Uterus (tissue), 3 donors: ENCODE measurements at regions not wholly inside any gene's neighbourhood (a gene's known extent, or its start where the extent isn't known, plus 50 kb on each side); places are given as distances from the start of the nearest gene placed in this dataset.
"Not testable (repeated sequence)": the region's sequence is repeated elsewhere in the genome, so short reads cannot be mapped to it uniquely, and the experiment has no call there.

Source experiments
- DNase-seq, 2 donors: peaks; one replicate each; pipeline ENCODE4 v3.0.0-alpha.2; 2019 to 2020
- H3K27ac ChIP-seq, 2 donors: fragments of 200-600 bp; sonication (generic); 1 replicate in 1 of 2; 2 replicates in 1 of 2; pipeline ENCODE4 v1.5.1; 2016 to 2018
- H3K27me3 ChIP-seq, 2 donors: fragments of 200-600 bp; sonication (generic); one replicate each; pipeline ENCODE4 v1.5.1; 2018 to 2019; ENCODE audit warnings: control low read depth in 1 of 2
- H3K36me3 ChIP-seq, 2 donors: fragments of 200-600 bp; sonication (generic); one replicate each; pipeline ENCODE4 v1.5.1; 2019; ENCODE audit warnings: control low read depth in 1 of 2
- H3K4me1 ChIP-seq, 2 donors: fragments of 200-600 bp; sonication (generic); one replicate each; pipeline ENCODE4 v1.5.1; 2018 to 2019; ENCODE audit warnings: control low read depth in 1 of 2
- H3K4me3 ChIP-seq, 2 donors: fragments of 200-600 bp; sonication (generic); 1 replicate in 1 of 2; 2 replicates in 1 of 2; pipeline ENCODE4 v1.5.1; 2018 to 2019; ENCODE audit warnings: mild to moderate bottlenecking in 1 of 2
- H3K9me3 ChIP-seq, 2 donors: fragments of 200-600 bp; sonication (generic); one replicate each; pipeline ENCODE4 v1.5.1; 2019; ENCODE audit warnings: control low read depth in 1 of 2
- CTCF ChIP-seq, 4 experiments: fragments of 200-600 bp in 2 of 4; fragments of 450-650 bp in 2 of 4; sonication (generic) in 2 of 4; IDR thresholded peaks; one replicate each; pipeline ENCODE4 v1.5.1; 2016 to 2019; ENCODE audit warnings: antibody characterized with exemption in 4 of 4, mild to moderate bottlenecking in 2 of 4, moderate library complexity in 1 of 4
- POLR2A ChIP-seq, 2 donors: fragments of 450-650 bp; IDR thresholded peaks; one replicate each; pipeline ENCODE4 v1.6.1; 2016; ENCODE audit warnings: antibody characterized with exemption in 2 of 2, mild to moderate bottlenecking in 1 of 2, moderate library complexity in 1 of 2
- intact Hi-C: fragments of 100-400 bp; cut with DNase I; formaldehyde crosslinking; loops from one replicate; pipeline ENCODE4 v1.15.1; 2023; ENCODE audit warnings: low total_unique reads
- donor health status: DM: yes; HTN: yes; CAD: no.

- Histone ChIP-seq H3K4me3 (no peak overlapping the region), H3K27ac (no peak overlapping the region), H3K27me3 (no peaks in the 10 kb centered on the region), H3K36me3 (no peaks in the 10 kb centered on the region), H3K9me3 (no peaks in the 10 kb centered on the region), H3K4me1 (no peaks in the 10 kb centered on the region)
- TF ChIP-seq POLR2A (IDR thresholded peaks at IDR 0.05): no peak
- no peak for TF ChIP-seq CTCF (IDR thresholded peaks at IDR 0.05)
- no peak for DNase-seq
- intact Hi-C loops: no loop called here
Observed at GRCh38 chr15:69675731-69676130, 223.1 kb downstream of the RPLP1 start.

GRCh38 chr15:69677403-69677802 lies 224.8 kb downstream of the RPLP1 start:
- DNase-seq: no peak
- intact Hi-C loops: no loop called here
- TF ChIP-seq POLR2A (IDR thresholded peaks at IDR 0.05): no peak
- TF ChIP-seq CTCF (IDR thresholded peaks at IDR 0.05): no peak

GRCh38 chr15:69679623-69680228 lies 227.1 kb downstream of the RPLP1 start:
- Histone ChIP-seq H3K27ac (no peak overlapping the region), H3K4me3 (no peak overlapping the region), H3K9me3 (no peaks in the 10 kb centered on the region), H3K27me3 (no peaks in the 10 kb centered on the region), H3K4me1 (no peaks in the 10 kb centered on the region), H3K36me3 (no peaks in the 10 kb centered on the region)
- intact Hi-C loops: no loop called here
- DNase-seq: no peak
- TF ChIP-seq CTCF (IDR thresholded peaks at IDR 0.05): no peak

More at GRCh38 chr15:69677403-69677802, 224.8 kb downstream of the RPLP1 start:
- H3K4me3 ChIP-seq: no peak overlapping the region
- H3K4me1 ChIP-seq: no peaks in the 10 kb centered on the region
- H3K9me3 ChIP-seq: no peaks in the 10 kb centered on the region
- no peaks in the 10 kb centered on the region for H3K36me3 ChIP-seq
- H3K27ac ChIP-seq: no peak overlapping the region
- H3K27me3 ChIP-seq: no peaks in the 10 kb centered on the region

GRCh38 chr15:69684823-69685222 lies 232.2 kb downstream of the RPLP1 start:
- H3K36me3 ChIP-seq, intact Hi-C loops, H3K4me3 ChIP-seq, H3K9me3 ChIP-seq, H3K27me3 ChIP-seq, H3K4me1 ChIP-seq, H3K27ac ChIP-seq, DNase-seq: not testable (repeated sequence)

GRCh38 chr15:69685512-69686452 lies 233.2 kb downstream of the RPLP1 start:
- H3K4me1 ChIP-seq: no peaks in the 10 kb centered on the region
- no peaks in the 10 kb centered on the region for H3K27me3 ChIP-seq
- no peaks in the 10 kb centered on the region for H3K36me3 ChIP-seq
- DNase-seq: no peak
- intact Hi-C loops: no loop called here
- H3K27ac ChIP-seq: no peak overlapping the region
- H3K9me3 ChIP-seq: peaks cover 0 to 3% of the 10 kb centered on the region in 2 donors
- TF ChIP-seq CTCF (IDR thresholded peaks at IDR 0.05): no peak
- TF ChIP-seq POLR2A (IDR thresholded peaks at IDR 0.05): no peak
- no peak overlapping the region for H3K4me3 ChIP-seq
